ENCODE measurements at regions not wholly inside any gene's neighbourhood (a gene's known extent, or its start where the extent isn't known, plus 50 kb on each side); places are given as distances from the start of the nearest gene placed in this dataset.
"Not testable (repeated sequence)": the region's sequence is repeated elsewhere in the genome, so short reads cannot be mapped to it uniquely, and the experiment has no call there.

DNA sequence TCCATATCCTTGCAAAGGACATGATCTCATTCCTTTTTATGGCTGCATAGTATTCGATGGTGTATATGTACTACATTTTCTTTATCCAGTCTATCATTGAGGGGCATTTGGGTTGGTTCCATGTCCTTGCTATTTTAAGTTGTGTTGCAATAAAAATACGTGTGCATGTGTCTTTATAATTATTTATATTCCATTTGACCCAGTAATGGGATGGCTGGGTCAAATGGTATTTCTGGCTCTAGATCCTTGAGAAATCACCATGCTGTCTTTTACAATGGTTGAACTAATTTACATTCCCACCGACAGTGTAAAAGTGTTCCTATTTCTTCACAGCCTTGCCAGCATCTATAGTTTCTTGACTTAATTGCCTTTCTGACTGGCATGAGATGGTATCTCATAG lies 972.6 kb upstream of the KCND2 start:
- TF ChIP-seq SMC3 (conservative IDR thresholded peaks at IDR 0.05; ENCODE audit: poor library complexity); POLR2AphosphoS5 (IDR thresholded peaks at IDR 0.05); EP300 (conservative IDR thresholded peaks at IDR 0.05; ENCODE audit: poor library complexity, severe bottlenecking); EZH2 (IDR thresholded peaks at IDR 0.05; ENCODE audit: borderline replicate concordance, insufficient read depth, low read length, poor library complexity, severe bottlenecking); RAD21 (conservative IDR thresholded peaks at IDR 0.05): not testable (repeated sequence)
- TF ChIP-seq, protein P1, sequence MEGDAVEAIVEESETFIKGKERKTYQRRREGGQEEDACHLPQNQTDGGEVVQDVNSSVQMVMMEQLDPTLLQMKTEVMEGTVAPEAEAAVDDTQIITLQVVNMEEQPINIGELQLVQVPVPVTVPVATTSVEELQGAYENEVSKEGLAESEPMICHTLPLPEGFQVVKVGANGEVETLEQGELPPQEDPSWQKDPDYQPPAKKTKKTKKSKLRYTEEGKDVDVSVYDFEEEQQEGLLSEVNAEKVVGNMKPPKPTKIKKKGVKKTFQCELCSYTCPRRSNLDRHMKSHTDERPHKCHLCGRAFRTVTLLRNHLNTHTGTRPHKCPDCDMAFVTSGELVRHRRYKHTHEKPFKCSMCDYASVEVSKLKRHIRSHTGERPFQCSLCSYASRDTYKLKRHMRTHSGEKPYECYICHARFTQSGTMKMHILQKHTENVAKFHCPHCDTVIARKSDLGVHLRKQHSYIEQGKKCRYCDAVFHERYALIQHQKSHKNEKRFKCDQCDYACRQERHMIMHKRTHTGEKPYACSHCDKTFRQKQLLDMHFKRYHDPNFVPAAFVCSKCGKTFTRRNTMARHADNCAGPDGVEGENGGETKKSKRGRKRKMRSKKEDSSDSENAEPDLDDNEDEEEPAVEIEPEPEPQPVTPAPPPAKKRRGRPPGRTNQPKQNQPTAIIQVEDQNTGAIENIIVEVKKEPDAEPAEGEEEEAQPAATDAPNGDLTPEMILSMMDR (IDR thresholded peaks at IDR 0.05; ENCODE audit: poor library complexity, severe bottlenecking): not testable (repeated sequence)
- TF ChIP-seq, protein P2, sequence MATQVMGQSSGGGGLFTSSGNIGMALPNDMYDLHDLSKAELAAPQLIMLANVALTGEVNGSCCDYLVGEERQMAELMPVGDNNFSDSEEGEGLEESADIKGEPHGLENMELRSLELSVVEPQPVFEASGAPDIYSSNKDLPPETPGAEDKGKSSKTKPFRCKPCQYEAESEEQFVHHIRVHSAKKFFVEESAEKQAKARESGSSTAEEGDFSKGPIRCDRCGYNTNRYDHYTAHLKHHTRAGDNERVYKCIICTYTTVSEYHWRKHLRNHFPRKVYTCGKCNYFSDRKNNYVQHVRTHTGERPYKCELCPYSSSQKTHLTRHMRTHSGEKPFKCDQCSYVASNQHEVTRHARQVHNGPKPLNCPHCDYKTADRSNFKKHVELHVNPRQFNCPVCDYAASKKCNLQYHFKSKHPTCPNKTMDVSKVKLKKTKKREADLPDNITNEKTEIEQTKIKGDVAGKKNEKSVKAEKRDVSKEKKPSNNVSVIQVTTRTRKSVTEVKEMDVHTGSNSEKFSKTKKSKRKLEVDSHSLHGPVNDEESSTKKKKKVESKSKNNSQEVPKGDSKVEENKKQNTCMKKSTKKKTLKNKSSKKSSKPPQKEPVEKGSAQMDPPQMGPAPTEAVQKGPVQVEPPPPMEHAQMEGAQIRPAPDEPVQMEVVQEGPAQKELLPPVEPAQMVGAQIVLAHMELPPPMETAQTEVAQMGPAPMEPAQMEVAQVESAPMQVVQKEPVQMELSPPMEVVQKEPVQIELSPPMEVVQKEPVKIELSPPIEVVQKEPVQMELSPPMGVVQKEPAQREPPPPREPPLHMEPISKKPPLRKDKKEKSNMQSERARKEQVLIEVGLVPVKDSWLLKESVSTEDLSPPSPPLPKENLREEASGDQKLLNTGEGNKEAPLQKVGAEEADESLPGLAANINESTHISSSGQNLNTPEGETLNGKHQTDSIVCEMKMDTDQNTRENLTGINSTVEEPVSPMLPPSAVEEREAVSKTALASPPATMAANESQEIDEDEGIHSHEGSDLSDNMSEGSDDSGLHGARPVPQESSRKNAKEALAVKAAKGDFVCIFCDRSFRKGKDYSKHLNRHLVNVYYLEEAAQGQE (IDR thresholded peaks at IDR 0.05; ENCODE audit: borderline replicate concordance): not testable (repeated sequence)

All from neural cell (in vitro differentiated cells).